GM18909 (cell line): ENCODE measurements at regions not wholly inside any gene's neighbourhood (a gene's known extent, or its start where the extent isn't known, plus 50 kb on each side); places are given as distances from the start of the nearest gene placed in this dataset.
"Not testable (repeated sequence)": the region's sequence is repeated elsewhere in the genome, so short reads cannot be mapped to it uniquely, and the experiment has no call there.

ENCODE experiments used
- ATAC-seq: cut with Tn5 transposase; IDR thresholded peaks from one replicate; pipeline ENCODE4 v1.9.1; 2021; ENCODE audit warnings: mild to moderate bottlenecking; ENCODE audit not compliant: unreplicated experiment, poor library complexity

DNA sequence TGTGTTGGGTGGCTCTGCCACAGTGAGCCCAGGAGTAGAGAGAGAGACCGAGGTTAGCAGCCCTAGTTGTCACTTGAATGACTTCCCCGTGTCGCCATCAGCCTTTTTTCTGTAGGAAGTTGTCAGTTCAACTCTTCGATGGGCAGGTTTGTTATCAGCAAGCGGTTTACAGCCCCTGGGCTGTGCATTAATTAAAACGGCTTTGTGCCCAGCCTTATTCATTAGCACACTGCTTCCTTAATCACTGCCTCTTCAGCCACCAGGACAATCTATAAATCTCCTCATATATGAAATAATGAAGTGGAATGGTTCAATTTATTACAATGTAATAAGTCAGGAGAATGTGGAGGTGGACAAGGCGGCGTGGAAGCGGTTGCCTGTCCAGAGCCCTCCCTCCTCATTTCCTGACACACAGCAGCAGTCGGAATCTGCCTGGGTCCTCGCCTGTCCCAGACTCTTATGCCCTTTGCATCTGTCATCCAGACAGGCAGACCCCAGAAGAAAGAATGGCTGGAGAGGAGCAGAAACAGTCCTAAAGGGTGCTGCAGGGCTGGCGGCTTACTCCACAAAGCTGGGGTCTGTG, 122.4 kb upstream of the OPCML start:
- no peak for ATAC-seq

- no peak for ATAC-seq
Observed at GRCh38 chr11:133653336-133653735, 121.0 kb upstream of the OPCML start.

GRCh38 chr11:133650082-133650481, 117.8 kb upstream of the OPCML start:
- no peak for ATAC-seq

DNA sequence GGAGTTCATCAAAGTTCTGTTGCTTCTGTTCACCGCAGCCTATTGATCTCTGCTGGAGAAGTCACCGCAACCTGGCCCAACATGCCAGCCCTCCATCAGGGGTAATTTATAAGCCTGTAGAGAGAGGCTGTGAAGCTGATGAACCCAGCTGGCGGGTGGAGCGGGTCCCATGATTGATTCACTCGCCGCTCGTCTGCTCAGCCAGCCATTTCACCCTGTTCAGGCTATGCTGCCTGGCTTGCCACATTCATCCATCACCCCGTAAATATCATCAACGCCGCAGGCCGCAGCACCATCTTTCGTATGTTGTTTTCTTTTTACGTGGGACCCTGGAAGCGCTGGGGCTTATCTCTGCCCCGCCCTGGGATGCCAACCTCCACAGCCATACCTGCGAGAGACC, 116.7 kb upstream of the OPCML start:
- no peak for ATAC-seq

DNA sequence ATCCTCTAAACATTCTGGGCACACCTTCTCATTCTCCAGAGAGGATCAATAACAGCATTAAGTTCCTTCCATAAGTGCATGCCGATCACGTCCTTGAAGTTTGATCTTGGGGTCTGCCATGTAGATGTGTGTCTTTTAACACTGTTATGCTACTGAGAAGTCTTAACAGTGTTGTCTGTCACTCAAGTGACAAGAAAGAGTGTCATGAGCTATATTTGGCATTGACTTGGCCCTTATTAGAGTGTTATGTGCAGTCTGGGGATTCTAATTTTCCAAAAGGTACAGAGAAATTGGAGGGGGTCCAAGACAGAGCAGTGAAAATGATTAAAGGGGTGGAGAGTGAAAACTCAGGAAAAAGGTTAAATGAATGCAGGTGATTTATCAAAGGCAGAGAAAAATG, 107.1 kb upstream of the OPCML start:
- ATAC-seq: no peak

DNA sequence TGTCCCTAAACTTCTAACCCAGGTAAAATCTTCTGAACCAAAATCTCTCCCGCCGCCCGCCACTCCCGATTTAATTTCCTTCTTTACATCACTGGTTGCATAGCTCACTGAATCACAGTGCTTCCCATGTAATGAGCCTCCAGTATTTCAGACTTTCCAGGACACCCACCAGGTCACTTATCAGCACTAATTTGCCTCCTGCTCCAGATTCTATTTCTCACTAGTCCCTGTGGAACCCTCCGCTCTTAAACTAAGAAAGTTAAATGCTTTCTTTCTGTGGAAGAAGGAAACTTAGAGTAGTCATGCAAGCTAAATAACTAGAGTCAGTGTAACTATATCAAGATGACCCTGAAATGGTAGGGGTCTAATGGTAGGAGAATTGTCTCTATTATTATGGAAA, 106.6 kb upstream of the OPCML start:
- ATAC-seq: no peak

GRCh38 chr11:133636711-133637355, 104.5 kb upstream of the OPCML start:
- ATAC-seq: no peak

- ATAC-seq: no peak
Observed at GRCh38 chr11:133635244-133635739, 103.0 kb upstream of the OPCML start.

- not testable (repeated sequence) for ATAC-seq
Observed at GRCh38 chr11:133628371-133628770, 96.1 kb upstream of the OPCML start.

DNA sequence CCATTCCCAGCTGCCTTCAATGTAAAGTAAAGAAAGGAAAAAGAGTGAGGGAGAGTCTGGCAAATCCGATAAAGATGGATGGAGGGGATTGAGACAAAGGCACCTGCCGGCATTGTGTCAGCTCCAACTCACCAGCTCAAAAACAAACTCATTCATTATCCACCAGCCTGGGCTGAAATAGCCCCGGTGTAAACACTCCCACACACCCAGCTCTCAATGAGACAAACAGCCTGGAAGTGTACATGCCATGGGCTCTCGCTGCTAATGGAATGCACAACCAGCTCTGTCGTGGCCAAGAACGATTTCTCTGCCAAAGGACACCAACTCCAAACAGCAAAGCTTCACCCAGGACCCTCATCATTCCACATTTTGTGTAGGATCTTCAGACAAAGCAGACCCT, 89.3 kb upstream of the OPCML start:
- ATAC-seq: no peak

DNA sequence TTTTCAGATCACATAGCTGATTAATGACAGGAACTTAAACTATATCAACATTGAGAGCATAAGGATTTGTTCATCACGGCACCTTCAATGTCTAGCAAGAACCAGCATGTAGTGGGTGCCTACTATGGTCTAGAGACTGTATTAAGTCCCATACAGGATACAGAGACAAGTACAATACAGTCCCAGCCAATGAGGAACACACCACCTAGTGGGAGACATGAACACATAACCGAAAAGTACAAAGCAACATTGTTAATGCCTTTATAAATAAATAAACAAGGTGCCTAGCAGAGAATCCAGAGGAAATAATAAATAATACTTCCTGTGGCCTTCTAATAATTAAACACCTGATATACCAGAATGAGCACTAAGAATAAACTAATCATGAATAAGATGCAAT, 87.7 kb upstream of the OPCML start:
- no peak for ATAC-seq

- ATAC-seq: no peak
Observed at GRCh38 chr11:133619397-133619796, 87.1 kb upstream of the OPCML start.

DNA sequence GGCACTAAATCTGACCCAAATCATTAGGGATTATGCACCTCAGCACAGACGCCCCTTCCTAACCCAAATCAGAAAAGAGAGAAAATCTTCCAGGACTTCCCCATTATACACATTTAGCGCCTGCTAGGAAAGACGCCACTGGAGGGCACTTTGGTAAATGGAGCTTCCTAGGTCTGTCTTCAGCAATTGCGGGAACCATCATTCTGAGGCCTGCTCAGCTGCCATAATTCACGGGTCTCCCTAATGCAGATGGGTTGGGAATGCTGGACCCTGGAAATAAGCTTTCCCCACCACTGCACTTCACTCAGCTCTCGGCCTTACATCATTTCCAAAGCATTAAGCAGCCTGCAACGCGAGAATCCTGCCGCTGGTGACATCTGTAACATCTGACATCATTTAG, 86.2 kb upstream of the OPCML start:
- no peak for ATAC-seq

- ATAC-seq: no peak
Observed at GRCh38 chr11:133608496-133608895, 76.2 kb upstream of the OPCML start.

- ATAC-seq: no peak
Observed at GRCh38 chr11:133606124-133606523, 73.8 kb upstream of the OPCML start.

GRCh38 chr11:133605482-133605881, 73.2 kb upstream of the OPCML start:
- no peak for ATAC-seq

GRCh38 chr11:133601641-133602040, 69.3 kb upstream of the OPCML start:
- ATAC-seq: no peak

GRCh38 chr11:133600786-133601185, 68.5 kb upstream of the OPCML start:
- no peak for ATAC-seq

DNA sequence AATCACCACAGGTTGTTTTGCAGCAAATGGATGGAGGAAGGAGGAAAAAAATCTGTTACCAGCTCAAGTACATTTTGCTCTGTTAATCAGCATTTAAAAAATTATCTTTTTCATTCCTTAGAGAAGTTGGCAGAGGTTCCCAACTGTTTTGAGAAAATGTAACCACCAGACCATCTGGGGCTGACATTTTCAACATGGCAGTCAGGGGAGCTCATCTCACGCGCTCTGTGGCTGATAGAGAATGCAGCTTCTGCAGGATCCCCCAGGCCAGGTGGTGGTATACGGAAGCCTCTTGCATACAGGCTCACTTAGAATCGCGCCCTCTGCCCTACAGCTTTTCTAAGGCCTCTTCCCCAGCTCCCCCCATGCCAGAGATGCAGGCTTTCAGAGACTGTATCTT, 68.0 kb upstream of the OPCML start:
- no peak for ATAC-seq

GRCh38 chr11:133598906-133599305, 66.6 kb upstream of the OPCML start:
- no peak for ATAC-seq

GRCh38 chr11:133597236-133597635, 64.9 kb upstream of the OPCML start:
- no peak for ATAC-seq

DNA sequence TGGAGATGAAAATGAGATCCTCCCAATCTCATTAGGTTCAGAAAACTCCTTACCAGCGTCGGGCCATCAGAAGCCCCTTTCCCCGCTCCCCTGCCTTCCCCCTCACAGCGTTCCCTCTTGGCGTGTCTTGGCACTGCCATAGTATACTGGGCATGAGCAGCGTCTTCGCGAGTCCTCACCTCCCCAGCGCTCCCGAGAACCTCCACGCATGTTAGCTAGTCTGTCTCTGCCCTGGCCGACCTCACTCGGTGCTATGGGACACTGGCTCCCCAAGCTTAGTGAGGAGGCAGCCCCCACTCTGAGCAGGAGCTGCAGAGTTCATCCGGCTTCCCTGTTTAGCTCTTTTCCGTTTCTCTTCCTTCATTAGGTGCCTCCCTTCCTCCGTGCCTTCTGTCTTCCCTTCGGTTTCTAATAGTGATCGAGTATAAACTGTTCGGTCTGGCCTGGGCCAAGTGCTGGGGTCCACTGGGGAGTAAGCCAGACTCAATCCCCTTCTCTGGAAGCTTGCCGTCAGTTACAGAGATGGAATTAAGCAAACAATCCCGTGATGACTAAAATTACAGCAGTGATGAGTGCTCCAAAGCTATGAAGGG, 63.8 kb upstream of the OPCML start:
- ATAC-seq: no peak
